Mesothelial cell of epicardium (in vitro differentiated cells): ENCODE measurements at regions not wholly inside any gene's neighbourhood (a gene's known extent, or its start where the extent isn't known, plus 50 kb on each side); places are given as distances from the start of the nearest gene placed in this dataset.

Experiments
- DNase-seq, 2 experiments: peaks; one replicate each; pipeline ENCODE4 v3.0.0; 2021; ENCODE audit warnings: low spot score in 2 of 2; ENCODE audit not compliant: unreplicated experiment in 2 of 2
- H3K27ac Mint-ChIP-seq: 2 replicates; pipeline ENCODE4 v1.8.0; 2021; ENCODE audit warnings: mixed read lengths
- H3K27me3 Mint-ChIP-seq: 2 replicates; pipeline ENCODE4 v1.8.0; 2021; ENCODE audit warnings: low read depth, mixed read lengths
- H3K36me3 Mint-ChIP-seq: 2 replicates; pipeline ENCODE4 v1.8.0; 2021; ENCODE audit warnings: mixed read lengths
- H3K4me1 Mint-ChIP-seq: 2 replicates; pipeline ENCODE4 v1.8.0; 2021; ENCODE audit warnings: mixed read lengths
- H3K4me3 Mint-ChIP-seq: 2 replicates; pipeline ENCODE4 v1.8.0; 2021; ENCODE audit warnings: mild to moderate bottlenecking, moderate library complexity, mixed read lengths
- H3K9me3 Mint-ChIP-seq: 2 replicates; pipeline ENCODE4 v1.8.0; 2021; ENCODE audit warnings: mixed read lengths
- CTCF ChIP-seq: fragments of 200-600 bp; sonication (generic); IDR thresholded peaks from one replicate; pipeline ENCODE4 v1.5.0; 2021; ENCODE audit warnings: antibody characterized with exemption; ENCODE audit not compliant: unreplicated experiment

- Mint-ChIP-seq H3K9me3 (no peaks in the 10 kb centered on the region), H3K4me1 (peaks cover 2% of the 10 kb centered on the region), H3K36me3 (no peaks in the 10 kb centered on the region), H3K27me3 (peaks cover 30% of the 10 kb centered on the region), H3K27ac (no peak overlapping the region), H3K4me3 (no peak overlapping the region)
- no peak for TF ChIP-seq CTCF
- no peak for DNase-seq
Observed at GRCh38 chr18:44117821-44118220, 562.9 kb upstream of the SETBP1 start.

GRCh38 chr18:44119607-44120006 lies 561.1 kb upstream of the SETBP1 start:
- Mint-ChIP-seq H3K27me3 (peaks cover 19% of the 10 kb centered on the region), H3K36me3 (no peaks in the 10 kb centered on the region), H3K4me3 (no peak overlapping the region), H3K9me3 (no peaks in the 10 kb centered on the region), H3K4me1 (peaks cover 2% of the 10 kb centered on the region), H3K27ac (no peak overlapping the region)
- DNase-seq = no peak
- TF ChIP-seq CTCF = no peak

GRCh38 chr18:44123743-44124142 lies 556.9 kb upstream of the SETBP1 start:
- Mint-ChIP-seq H3K36me3 (no peaks in the 10 kb centered on the region), H3K4me3 (no peak overlapping the region), H3K27me3 (peaks cover 3% of the 10 kb centered on the region), H3K27ac (no peak overlapping the region), H3K9me3 (no peaks in the 10 kb centered on the region), H3K4me1 (peaks cover 6% of the 10 kb centered on the region)
- DNase-seq = no peak
- TF ChIP-seq CTCF = no peak

- H3K4me1 Mint-ChIP-seq = peaks cover 9% of the 10 kb centered on the region
- no peak overlapping the region for H3K27ac Mint-ChIP-seq
- no peaks in the 10 kb centered on the region for H3K9me3 Mint-ChIP-seq
- H3K36me3 Mint-ChIP-seq = no peaks in the 10 kb centered on the region
- no peak for TF ChIP-seq CTCF
- no peak for DNase-seq
- H3K4me3 Mint-ChIP-seq = no peak overlapping the region
- H3K27me3 Mint-ChIP-seq = peaks cover 3% of the 10 kb centered on the region
Observed at GRCh38 chr18:44125446-44125845, 555.2 kb upstream of the SETBP1 start.

GRCh38 chr18:44126598-44126997 lies 554.1 kb upstream of the SETBP1 start:
- Mint-ChIP-seq H3K9me3 (peaks cover 2% of the 10 kb centered on the region), H3K4me1 (peaks cover 11% of the 10 kb centered on the region), H3K36me3 (no peaks in the 10 kb centered on the region)

More at GRCh38 chr18:44126598-44126997, 554.1 kb upstream of the SETBP1 start:
- Mint-ChIP-seq H3K27ac (no peak overlapping the region), H3K4me3 (no peak overlapping the region), H3K27me3 (peaks cover 3% of the 10 kb centered on the region)
- DNase-seq = no peak
- no peak for TF ChIP-seq CTCF
